HEK293T (cell line): ENCODE measurements at regions not wholly inside any gene's neighbourhood (a gene's known extent, or its start where the extent isn't known, plus 50 kb on each side); places are given as distances from the start of the nearest gene placed in this dataset.

Experiments
- BHLHE40 ChIP-seq: fragments of 450-650 bp; IDR thresholded peaks from 2 replicates; pipeline ENCODE4 v1.6.1; 2016; ENCODE audit warnings: mild to moderate bottlenecking, moderate library complexity, borderline replicate concordance
- ELF4 ChIP-seq: fragments of 450-650 bp; IDR thresholded peaks from 2 replicates; pipeline ENCODE4 v1.6.1; 2017; ENCODE audit warnings: antibody characterized with exemption
- FOXK2 ChIP-seq: fragments of 450-650 bp; IDR thresholded peaks from 2 replicates; pipeline ENCODE4 v1.6.1; 2016; ENCODE audit warnings: mild to moderate bottlenecking
- FOXM1 ChIP-seq: fragments of 450-650 bp; IDR thresholded peaks from 2 replicates; pipeline ENCODE4 v1.6.1; 2017; ENCODE audit warnings: mild to moderate bottlenecking, borderline replicate concordance
- HDGF ChIP-seq: fragments of 450-650 bp; IDR thresholded peaks from 2 replicates; pipeline ENCODE4 v1.6.1; 2017; ENCODE audit warnings: antibody characterized with exemption, borderline replicate concordance
- L3MBTL2 ChIP-seq: fragments of 450-650 bp; conservative IDR thresholded peaks from 2 replicates; pipeline ENCODE4 v1.6.1; 2016; ENCODE audit warnings: mild to moderate bottlenecking
- SUZ12 ChIP-seq: fragments of 450-650 bp; IDR thresholded peaks from 2 replicates; pipeline ENCODE4 v1.6.1; 2016; ENCODE audit warnings: mild to moderate bottlenecking
- TARDBP ChIP-seq: fragments of 450-650 bp; IDR thresholded peaks from 2 replicates; pipeline ENCODE4 v1.6.1; 2016

GRCh38 chr5:52632281-52632680 lies 155.4 kb upstream of the ITGA1 start:
- no peak for TF ChIP-seq HDGF
- TF ChIP-seq FOXK2 = no peak
- no peak for TF ChIP-seq SUZ12
- no peak for TF ChIP-seq TARDBP
- TF ChIP-seq FOXM1 = no peak
- TF ChIP-seq L3MBTL2 = no peak
- TF ChIP-seq ELF4 = no peak
- TF ChIP-seq BHLHE40 = no peak
